Endothelial cell of umbilical vein (primary cell): ENCODE measurements at regions not wholly inside any gene's neighbourhood (a gene's known extent, or its start where the extent isn't known, plus 50 kb on each side); places are given as distances from the start of the nearest gene placed in this dataset.

Experiments
- CTCF ChIP-seq, 2 donors: IDR thresholded peaks; 1 replicate in 1 of 2; 2 replicates in 1 of 2; pipeline ENCODE4 v1.5.1; 2011; ENCODE audit warnings: low read length in 2 of 2, mild to moderate bottlenecking in 2 of 2, moderate library complexity in 2 of 2, control low read depth in 1 of 2, inconsistent platforms in 1 of 2, low read depth in 1 of 2; ENCODE audit not compliant: insufficient read depth in 1 of 2; ENCODE audit errors: extremely low read depth in 1 of 2
- EZH2 ChIP-seq: IDR thresholded peaks from 2 replicates; pipeline ENCODE4 v1.6.1; 2012; ENCODE audit warnings: borderline replicate concordance, low read depth, mild to moderate bottlenecking, moderate library complexity, low read length, inconsistent platforms; ENCODE audit not compliant: severe bottlenecking
- POLR2A ChIP-seq: IDR thresholded peaks from 2 replicates; pipeline ENCODE4 v1.6.1; 2012; ENCODE audit warnings: low read depth, mild to moderate bottlenecking, control low read depth, low read length

- TF ChIP-seq POLR2A (no peak), CTCF (IDR thresholded peaks at IDR 0.05; ENCODE audit: extremely low read depth in 1 of 2, insufficient read depth in 1 of 2, low read depth in 1 of 2, low read length in 2 of 2) (no peak), EZH2 (no peak)
Measured at GRCh38 chr16:61480250-61480649, 556.0 kb downstream of the CDH8 start.
